Uterus (tissue), 2 donors: ENCODE measurements at regions not wholly inside any gene's neighbourhood (a gene's known extent, or its start where the extent isn't known, plus 50 kb on each side); places are given as distances from the start of the nearest gene placed in this dataset.

Experiments
- POLR2A ChIP-seq, 2 donors: fragments of 450-650 bp; IDR thresholded peaks; one replicate each; pipeline ENCODE4 v1.6.1; 2016; ENCODE audit warnings: antibody characterized with exemption in 2 of 2, mild to moderate bottlenecking in 1 of 2, moderate library complexity in 1 of 2
- TF ChIP-seq, protein P1 (sequence below), 4 experiments: fragments of 200-600 bp in 2 of 4; fragments of 450-650 bp in 2 of 4; sonication (generic) in 2 of 4; IDR thresholded peaks; one replicate each; pipeline ENCODE4 v1.5.1; 2016 to 2019; ENCODE audit warnings: antibody characterized with exemption in 4 of 4, mild to moderate bottlenecking in 2 of 4, moderate library complexity in 1 of 4

DNA sequence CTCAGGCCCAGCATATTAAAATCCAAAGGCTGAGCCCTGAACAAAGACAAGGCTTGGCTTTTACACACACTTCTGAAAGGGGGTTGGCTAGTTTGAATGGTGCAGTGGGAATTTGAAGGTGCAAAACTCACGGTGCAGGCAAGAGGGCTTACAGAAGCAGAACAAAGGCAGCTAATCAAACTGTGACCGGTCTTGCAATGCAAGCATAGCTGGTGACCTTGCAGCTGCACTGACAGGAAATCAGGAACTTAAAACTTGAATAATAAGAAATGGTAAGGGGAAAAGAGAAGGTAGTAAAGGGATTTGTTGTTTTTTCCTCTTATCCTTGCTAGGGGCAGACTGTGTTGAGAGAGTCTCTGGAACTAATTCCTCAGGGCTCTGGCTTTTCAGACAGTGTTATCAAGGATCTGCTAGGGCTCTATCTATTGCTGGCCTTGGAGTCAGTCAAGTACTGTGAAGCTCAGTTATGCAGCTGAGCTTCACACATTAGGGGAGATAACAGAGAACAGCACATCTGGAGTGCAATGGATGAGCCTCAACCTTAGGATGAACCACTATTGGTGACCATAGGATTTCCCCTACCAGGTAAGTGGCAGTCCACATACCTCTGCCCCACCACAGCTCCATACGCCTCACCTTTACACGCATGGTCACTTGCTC is 97.6 kb downstream of the PPIAL4G start:
- TF ChIP-seq, protein P1, sequence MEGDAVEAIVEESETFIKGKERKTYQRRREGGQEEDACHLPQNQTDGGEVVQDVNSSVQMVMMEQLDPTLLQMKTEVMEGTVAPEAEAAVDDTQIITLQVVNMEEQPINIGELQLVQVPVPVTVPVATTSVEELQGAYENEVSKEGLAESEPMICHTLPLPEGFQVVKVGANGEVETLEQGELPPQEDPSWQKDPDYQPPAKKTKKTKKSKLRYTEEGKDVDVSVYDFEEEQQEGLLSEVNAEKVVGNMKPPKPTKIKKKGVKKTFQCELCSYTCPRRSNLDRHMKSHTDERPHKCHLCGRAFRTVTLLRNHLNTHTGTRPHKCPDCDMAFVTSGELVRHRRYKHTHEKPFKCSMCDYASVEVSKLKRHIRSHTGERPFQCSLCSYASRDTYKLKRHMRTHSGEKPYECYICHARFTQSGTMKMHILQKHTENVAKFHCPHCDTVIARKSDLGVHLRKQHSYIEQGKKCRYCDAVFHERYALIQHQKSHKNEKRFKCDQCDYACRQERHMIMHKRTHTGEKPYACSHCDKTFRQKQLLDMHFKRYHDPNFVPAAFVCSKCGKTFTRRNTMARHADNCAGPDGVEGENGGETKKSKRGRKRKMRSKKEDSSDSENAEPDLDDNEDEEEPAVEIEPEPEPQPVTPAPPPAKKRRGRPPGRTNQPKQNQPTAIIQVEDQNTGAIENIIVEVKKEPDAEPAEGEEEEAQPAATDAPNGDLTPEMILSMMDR (IDR thresholded peaks at IDR 0.05): no peak
- no peak for TF ChIP-seq POLR2A (IDR thresholded peaks at IDR 0.05)
